Esophagus (tissue), 2 donors: ENCODE measurements at regions not wholly inside any gene's neighbourhood (a gene's known extent, or its start where the extent isn't known, plus 50 kb on each side); places are given as distances from the start of the nearest gene placed in this dataset.
"Not testable (repeated sequence)": the region's sequence is repeated elsewhere in the genome, so short reads cannot be mapped to it uniquely, and the experiment has no call there.

Experiments
- H3K27ac ChIP-seq, 2 donors: one replicate each; pipeline ENCODE4 v1.5.1; 2013; ENCODE audit warnings: low read depth in 2 of 2, mild to moderate bottlenecking in 2 of 2, inconsistent platforms in 1 of 2, low read length in 1 of 2, moderate library complexity in 1 of 2
- H3K27me3 ChIP-seq, 2 donors: one replicate each; pipeline ENCODE4 v1.6.1; 2013; ENCODE audit warnings: low read length in 2 of 2, control low read depth in 1 of 2, mild to moderate bottlenecking in 1 of 2; ENCODE audit not compliant: insufficient read depth in 2 of 2, control insufficient read depth in 1 of 2
- H3K36me3 ChIP-seq, 2 donors: one replicate each; pipeline ENCODE4 v1.6.1; 2013; ENCODE audit warnings: low read length in 1 of 2; ENCODE audit not compliant: control insufficient read depth in 2 of 2, insufficient read depth in 2 of 2
- H3K4me1 ChIP-seq, 2 donors: one replicate each; pipeline ENCODE4 v1.6.1; 2013; ENCODE audit warnings: low read length in 1 of 2; ENCODE audit not compliant: control insufficient read depth in 2 of 2, insufficient read depth in 2 of 2
- H3K4me3 ChIP-seq, 2 donors: one replicate each; pipeline ENCODE4 v1.5.1; 2013; ENCODE audit warnings: low read length in 2 of 2, mild to moderate bottlenecking in 2 of 2, low read depth in 1 of 2, moderate library complexity in 1 of 2
- H3K9me3 ChIP-seq, 2 donors: one replicate each; pipeline ENCODE4 v1.6.1; 2013; ENCODE audit warnings: mild to moderate bottlenecking in 2 of 2, low read depth in 1 of 2, low read length in 1 of 2, moderate library complexity in 1 of 2; ENCODE audit not compliant: control insufficient read depth in 2 of 2, insufficient read depth in 1 of 2
- WGBS, 2 donors: extraction: QIAGEN DNeasy Blood & Tissue Kit; methylation state at CpG; one replicate each; pipeline ENCODE4 v1.1.7; 2013; 5-methylcytosine and 5-hydroxymethylcytosine counted together
- donor health status: healthy with polysubstance abuse.
- donor health status: Bipolar disorder and iron deficiency.

- WGBS, 2 donors: 65 to 76% methylated on average over 3 of the region's 3 CpGs
- H3K36me3 ChIP-seq: no peaks in the 10 kb centered on the region
- no peaks in the 10 kb centered on the region for H3K27me3 ChIP-seq
- H3K27ac ChIP-seq: no peak overlapping the region
- H3K4me1 ChIP-seq: no peaks in the 10 kb centered on the region
- H3K9me3 ChIP-seq: no peaks in the 10 kb centered on the region
- H3K4me3 ChIP-seq: no peak overlapping the region
Measured at GRCh38 chr9:71614409-71615010, 153.8 kb downstream of the CEMIP2 start.

DNA sequence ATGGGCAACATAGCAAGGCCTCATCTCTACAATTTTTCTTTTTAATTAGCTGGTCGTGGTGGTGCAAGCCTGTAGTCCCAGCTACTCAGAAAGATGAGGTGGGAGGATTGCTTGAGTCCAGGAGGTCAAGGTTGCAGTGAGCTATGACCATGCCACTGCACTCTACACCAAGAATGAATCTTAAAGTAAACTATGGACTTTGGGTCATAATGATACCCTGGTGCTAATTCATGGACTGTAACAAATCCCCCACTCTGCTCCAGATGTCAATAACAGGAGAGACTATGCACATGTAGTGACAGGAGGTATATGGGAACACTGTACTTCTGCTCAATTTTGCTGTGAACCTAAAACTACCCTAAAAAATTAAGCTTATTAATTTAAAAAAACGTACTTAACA, 155.4 kb downstream of the CEMIP2 start:
- Histone ChIP-seq H3K4me1 (no peaks in the 10 kb centered on the region), H3K27me3 (no peaks in the 10 kb centered on the region)
- WGBS, 2 donors: 64 to 77% methylated on average over 2 of the region's 2 CpGs

GRCh38 chr9:71609448-71609830, 158.9 kb downstream of the CEMIP2 start:
- 90 to 92% methylated on average over 1 of the region's 1 CpG for WGBS, 2 donors
- H3K4me1 ChIP-seq: no peaks in the 10 kb centered on the region
- no peak overlapping the region for H3K4me3 ChIP-seq
- H3K27me3 ChIP-seq: no peaks in the 10 kb centered on the region
- no peak overlapping the region for H3K27ac ChIP-seq
- no peaks in the 10 kb centered on the region for H3K36me3 ChIP-seq
- H3K9me3 ChIP-seq: no peaks in the 10 kb centered on the region

More for the DNA sequence above, 155.4 kb downstream of the CEMIP2 start:
- no peak overlapping the region for H3K4me3 ChIP-seq
- H3K9me3 ChIP-seq: no peaks in the 10 kb centered on the region
- no peak overlapping the region for H3K27ac ChIP-seq
- no peaks in the 10 kb centered on the region for H3K36me3 ChIP-seq

- H3K9me3 ChIP-seq: no peaks in the 10 kb centered on the region
- H3K4me1 ChIP-seq: no peaks in the 10 kb centered on the region
- H3K27me3 ChIP-seq: no peaks in the 10 kb centered on the region
- no peak overlapping the region for H3K27ac ChIP-seq
- H3K4me3 ChIP-seq: no peak overlapping the region
- WGBS, 2 donors: 77 to 82% methylated on average over 4 of the region's 4 CpGs
- H3K36me3 ChIP-seq: no peaks in the 10 kb centered on the region
Measured at GRCh38 chr9:71608825-71609447, 159.4 kb downstream of the CEMIP2 start.

GRCh38 chr9:71608021-71608420, 160.3 kb downstream of the CEMIP2 start:
- no peak overlapping the region for H3K27ac ChIP-seq
- H3K9me3 ChIP-seq: no peaks in the 10 kb centered on the region
- no peaks in the 10 kb centered on the region for H3K4me1 ChIP-seq
- H3K36me3 ChIP-seq: no peaks in the 10 kb centered on the region
- H3K4me3 ChIP-seq: no peak overlapping the region
- 63 to 80% methylated on average over 4 of the region's 4 CpGs for WGBS, 2 donors
- no peaks in the 10 kb centered on the region for H3K27me3 ChIP-seq

- H3K36me3 ChIP-seq: no peaks in the 10 kb centered on the region
- no peaks in the 10 kb centered on the region for H3K9me3 ChIP-seq
- H3K27ac ChIP-seq: no peak overlapping the region
- H3K4me3 ChIP-seq: no peak overlapping the region
- no peaks in the 10 kb centered on the region for H3K27me3 ChIP-seq
- WGBS, 2 donors: 68 to 73% methylated on average over 5 of the region's 5 CpGs
- H3K4me1 ChIP-seq: no peaks in the 10 kb centered on the region
Measured at GRCh38 chr9:71607461-71607881, 160.8 kb downstream of the CEMIP2 start.

DNA sequence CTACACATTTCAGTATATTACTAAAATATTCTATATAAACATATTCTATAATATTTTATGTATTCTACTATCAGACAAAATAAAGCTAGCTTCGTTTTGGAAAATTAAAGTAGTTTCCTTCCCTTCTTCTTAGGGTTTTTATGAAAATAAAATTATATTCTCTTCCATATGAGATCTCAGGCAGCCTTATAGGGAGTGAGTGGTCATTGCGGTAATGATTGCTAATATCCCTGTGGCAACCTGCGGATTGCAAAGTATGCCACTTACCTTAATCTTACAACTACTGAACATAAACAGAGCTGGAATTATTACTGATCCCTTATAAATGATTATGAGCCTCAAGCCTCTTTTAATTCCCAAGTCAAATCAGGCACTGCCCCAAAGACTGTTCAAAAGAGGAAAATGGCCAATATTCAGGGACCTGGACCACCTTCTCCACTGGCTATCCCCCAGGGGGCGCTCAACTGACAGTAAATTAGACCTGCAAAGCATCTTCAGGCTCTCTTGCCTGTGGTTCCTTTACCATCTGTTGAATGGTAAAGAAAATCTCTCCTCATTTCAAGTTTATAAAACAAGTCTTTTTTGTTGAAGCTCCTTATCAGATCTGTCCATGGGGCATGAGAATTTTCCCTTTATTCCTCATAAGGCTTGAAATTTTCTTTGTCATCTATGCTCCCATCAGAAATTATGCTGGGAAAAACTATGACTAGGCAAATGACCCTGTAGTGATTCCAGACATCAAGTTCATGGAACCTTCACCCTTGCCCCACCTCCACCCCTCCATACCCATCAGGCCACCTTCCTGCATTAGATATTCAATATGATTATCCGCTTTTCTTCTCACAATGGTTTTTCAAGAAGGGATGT, 163.9 kb downstream of the CEMIP2 start:
- Histone ChIP-seq H3K27ac (no peak overlapping the region), H3K27me3 (no peaks in the 10 kb centered on the region), H3K36me3 (no peaks in the 10 kb centered on the region), H3K4me3 (no peak overlapping the region), H3K9me3 (no peaks in the 10 kb centered on the region), H3K4me1 (no peaks in the 10 kb centered on the region)
- 63 to 65% methylated on average over 5 of the region's 5 CpGs for WGBS, 2 donors

- Histone ChIP-seq H3K4me3 (no peak overlapping the region), H3K9me3 (no peaks in the 10 kb centered on the region), H3K36me3 (no peaks in the 10 kb centered on the region), H3K27me3 (no peaks in the 10 kb centered on the region), H3K4me1 (no peaks in the 10 kb centered on the region), H3K27ac (no peak overlapping the region)
Measured at GRCh38 chr9:71602652-71603051, 165.7 kb downstream of the CEMIP2 start.

GRCh38 chr9:71595762-71596161, 172.6 kb downstream of the CEMIP2 start:
- WGBS, 2 donors: 81 to 82% methylated on average over 12 of the region's 12 CpGs
- not testable (repeated sequence) for H3K4me3 ChIP-seq

More at GRCh38 chr9:71595762-71596161, 172.6 kb downstream of the CEMIP2 start:
- H3K27me3 ChIP-seq, H3K4me1 ChIP-seq, H3K9me3 ChIP-seq, H3K27ac ChIP-seq, H3K36me3 ChIP-seq: not testable (repeated sequence)
